ENCODE measurements at regions not wholly inside any gene's neighbourhood (a gene's known extent, or its start where the extent isn't known, plus 50 kb on each side); places are given as distances from the start of the nearest gene placed in this dataset.

GRCh38 chr12:19915392-19916195, 452.7 kb upstream of the PDE3A start:
- TF ChIP-seq YY1 (IDR thresholded peaks at IDR 0.05; ENCODE audit: low read depth) (no peak), TAF1 (IDR thresholded peaks at IDR 0.05; ENCODE audit: low read depth) (no peak), NFIC (IDR thresholded peaks at IDR 0.05) (0 out of 2 replicates have a peak, but pooled peaks have one; percentile 27), MAX (IDR thresholded peaks at IDR 0.05) (0 out of 2 replicates have a peak, but pooled peaks have one; percentile 26)
